HG03439 (cell line): ENCODE measurements at regions not wholly inside any gene's neighbourhood (a gene's known extent, or its start where the extent isn't known, plus 50 kb on each side); places are given as distances from the start of the nearest gene placed in this dataset.
"Not testable (repeated sequence)": the region's sequence is repeated elsewhere in the genome, so short reads cannot be mapped to it uniquely, and the experiment has no call there.

Experiments used
- ATAC-seq: cut with Tn5 transposase; IDR thresholded peaks from one replicate; pipeline ENCODE4 v1.9.1; 2021; ENCODE audit warnings: mild to moderate bottlenecking, moderate library complexity; ENCODE audit not compliant: unreplicated experiment

- ATAC-seq: no peak
Measured at GRCh38 chr7:29649028-29649716, 85.5 kb downstream of the PRR15 start.

- no peak for ATAC-seq
Measured at GRCh38 chr7:29649876-29650275, 86.2 kb downstream of the PRR15 start.

GRCh38 chr7:29651477-29651876 is 87.8 kb downstream of the PRR15 start:
- ATAC-seq: no peak

GRCh38 chr7:29652556-29652955 is 88.9 kb downstream of the PRR15 start:
- ATAC-seq: no peak

GRCh38 chr7:29654340-29654739 is 90.7 kb downstream of the PRR15 start:
- not testable (repeated sequence) for ATAC-seq

GRCh38 chr7:29657288-29657687 is 93.7 kb downstream of the PRR15 start:
- ATAC-seq: no peak

- no peak for ATAC-seq
Measured at GRCh38 chr7:29657856-29658255, 94.2 kb downstream of the PRR15 start.

- ATAC-seq: not testable (repeated sequence)
Measured at GRCh38 chr7:29659213-29659612, 95.6 kb downstream of the PRR15 start.

GRCh38 chr7:29662899-29663298 is 99.3 kb downstream of the PRR15 start:
- not testable (repeated sequence) for ATAC-seq

GRCh38 chr7:29664999-29665398 is 101.4 kb downstream of the PRR15 start:
- not testable (repeated sequence) for ATAC-seq

GRCh38 chr7:29667096-29667669 is 103.5 kb downstream of the PRR15 start:
- ATAC-seq: not testable (repeated sequence)

GRCh38 chr7:29671286-29671685 is 107.7 kb downstream of the PRR15 start:
- not testable (repeated sequence) for ATAC-seq

- ATAC-seq: not testable (repeated sequence)
Measured at GRCh38 chr7:29673635-29674034, 110.0 kb downstream of the PRR15 start.

- not testable (repeated sequence) for ATAC-seq
Measured at GRCh38 chr7:29674626-29675025, 111.0 kb downstream of the PRR15 start.

- ATAC-seq: not testable (repeated sequence)
Measured at GRCh38 chr7:29677254-29677653, 113.6 kb downstream of the PRR15 start.

GRCh38 chr7:29679963-29680362 is 116.3 kb downstream of the PRR15 start:
- ATAC-seq: not testable (repeated sequence)

GRCh38 chr7:29680601-29681000 is 117.0 kb downstream of the PRR15 start:
- not testable (repeated sequence) for ATAC-seq

- ATAC-seq: peak; percentile 43
Measured at GRCh38 chr7:29684151-29684786, 120.6 kb downstream of the PRR15 start.

- peak; percentile 78 for ATAC-seq
Measured at GRCh38 chr7:29684787-29685650, 121.3 kb upstream of the WIPF3 start.

GRCh38 chr7:29685651-29686271 is 120.5 kb upstream of the WIPF3 start:
- ATAC-seq: not testable (repeated sequence)

- ATAC-seq: not testable (repeated sequence)
Measured at GRCh38 chr7:29690510-29690909, 115.8 kb upstream of the WIPF3 start.
